ENCODE measurements at regions not wholly inside any gene's neighbourhood (a gene's known extent, or its start where the extent isn't known, plus 50 kb on each side); places are given as distances from the start of the nearest gene placed in this dataset.
"Not testable (repeated sequence)": the region's sequence is repeated elsewhere in the genome, so short reads cannot be mapped to it uniquely, and the experiment has no call there.

DNA sequence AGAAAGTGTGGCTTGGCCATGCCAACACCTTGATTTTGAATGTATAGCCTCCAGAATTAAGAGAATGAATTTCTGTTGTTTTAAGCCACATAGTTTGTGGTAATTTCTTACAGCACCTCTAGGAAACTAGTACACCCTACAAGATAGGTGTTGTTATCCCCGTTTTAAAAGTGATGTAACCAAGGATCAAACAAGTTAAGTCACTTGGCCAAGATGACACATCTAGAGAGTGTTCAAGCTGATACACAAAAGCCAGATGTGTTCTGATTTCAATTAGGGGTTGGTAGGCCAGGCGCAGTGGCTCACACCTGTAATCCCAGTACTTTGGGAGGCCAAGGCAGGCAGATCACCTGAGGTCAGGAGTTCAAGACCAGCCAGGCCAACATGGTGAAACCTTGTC, 396.5 kb upstream of the SOX9 start:
- DNase-seq (ENCODE audit: low spot score) = no peak

- DNase-seq (ENCODE audit: low spot score) = no peak
Observed at GRCh38 chr17:71725811-71726210, 395.0 kb upstream of the SOX9 start.

DNA sequence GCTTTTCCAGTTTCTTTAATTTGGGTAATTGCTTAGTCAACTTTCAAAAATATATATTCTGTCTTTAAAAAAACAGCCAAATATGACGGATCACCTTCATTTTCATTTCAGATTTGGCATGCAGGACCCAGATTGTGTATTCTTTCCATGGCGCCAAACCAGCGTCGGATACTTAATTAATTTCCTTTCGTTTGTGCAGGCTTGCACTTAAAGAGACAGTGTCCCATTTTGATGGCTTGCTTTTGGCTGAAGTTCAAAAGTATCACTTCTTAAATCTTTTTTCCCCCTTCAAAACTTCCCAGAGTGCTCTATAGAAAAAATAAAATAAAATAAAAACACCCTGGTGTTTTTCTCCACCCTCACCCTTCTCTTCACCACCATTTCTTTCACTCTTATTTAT, 394.5 kb upstream of the SOX9 start:
- DNase-seq (ENCODE audit: low spot score) = no peak

DNA sequence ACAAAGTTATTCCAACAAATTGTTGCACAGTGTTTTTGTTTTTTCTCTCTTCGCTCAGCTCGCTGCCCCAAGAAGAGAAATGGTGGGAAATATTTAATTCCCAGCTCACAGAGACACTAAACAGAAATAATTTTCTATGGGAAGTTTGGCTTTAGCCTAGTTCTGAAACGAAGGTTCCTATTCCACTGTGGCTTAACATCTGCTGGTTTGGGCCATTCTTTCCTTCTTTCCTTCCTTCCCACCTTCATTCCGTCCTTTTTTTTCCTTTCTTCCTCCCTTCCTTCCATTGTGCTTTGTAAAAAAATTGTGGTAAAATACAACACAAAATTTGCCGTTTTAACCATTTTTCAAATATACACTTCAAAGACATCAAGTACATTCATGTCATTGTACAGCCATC, 393.5 kb upstream of the SOX9 start:
- no peak for DNase-seq (ENCODE audit: low spot score)

DNA sequence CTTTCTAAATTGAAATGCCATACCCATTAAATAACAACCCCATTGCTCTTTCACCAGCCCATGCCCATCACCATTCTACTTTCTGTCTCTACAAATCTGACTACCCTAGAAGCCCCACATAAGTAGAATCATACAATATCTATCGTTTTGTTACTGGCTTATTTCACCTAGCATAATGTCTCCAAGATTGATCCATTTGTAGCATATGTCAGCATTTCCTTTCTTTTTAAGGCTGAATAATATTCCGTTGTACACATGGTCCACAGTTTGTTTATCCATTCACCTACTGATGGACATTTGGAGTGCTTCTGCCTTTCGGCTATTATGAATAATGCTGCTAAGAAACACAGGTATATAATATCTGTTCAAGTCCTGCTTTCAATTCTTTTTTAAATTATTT, 393.1 kb upstream of the SOX9 start:
- no peak for DNase-seq (ENCODE audit: low spot score)

- DNase-seq (ENCODE audit: low spot score) = no peak
Observed at GRCh38 chr17:71730871-71731270, 389.9 kb upstream of the SOX9 start.

DNA sequence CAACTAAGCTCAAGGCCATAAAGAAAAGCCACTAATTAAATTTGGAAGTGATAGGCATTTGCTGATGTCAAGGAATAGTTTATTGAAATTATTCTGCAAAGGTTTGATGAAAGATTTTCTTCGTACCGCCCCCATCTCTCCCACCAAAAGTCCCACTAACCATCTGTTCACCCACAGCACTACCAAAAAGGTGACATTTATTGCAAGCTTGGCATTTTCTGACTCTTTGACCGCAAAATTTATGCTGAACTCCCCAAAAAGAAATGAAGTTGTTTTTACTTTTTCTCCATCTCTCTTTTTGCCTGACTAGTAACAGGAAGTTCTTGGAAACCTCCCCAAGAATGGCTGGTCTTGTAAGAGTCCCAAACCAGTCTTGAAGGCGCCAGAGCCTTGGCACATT, 384.9 kb upstream of the SOX9 start:
- DNase-seq (ENCODE audit: low spot score) = no peak

DNA sequence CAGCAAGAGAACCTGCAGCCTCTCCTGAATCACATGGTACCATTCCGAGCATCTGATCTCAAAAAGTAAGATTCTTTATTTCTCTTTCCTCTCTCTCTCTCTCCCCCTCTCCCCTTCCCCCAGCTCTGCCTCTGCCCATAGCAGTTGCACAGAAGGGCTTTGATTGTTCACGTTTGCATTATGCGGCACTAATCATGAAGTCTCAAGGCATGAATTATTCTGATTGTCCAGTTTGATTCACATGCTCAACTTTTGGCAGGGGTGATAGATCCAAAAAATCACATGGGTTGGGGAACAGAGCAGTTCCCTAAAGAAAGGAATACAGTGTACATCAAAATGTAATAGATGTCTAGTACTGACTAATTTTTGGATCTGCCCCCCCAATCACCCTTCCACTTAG, 380.0 kb upstream of the SOX9 start:
- DNase-seq (ENCODE audit: low spot score) = no peak

- no peak for DNase-seq (ENCODE audit: low spot score)
Observed at GRCh38 chr17:71741836-71742235, 379.0 kb upstream of the SOX9 start.

DNA sequence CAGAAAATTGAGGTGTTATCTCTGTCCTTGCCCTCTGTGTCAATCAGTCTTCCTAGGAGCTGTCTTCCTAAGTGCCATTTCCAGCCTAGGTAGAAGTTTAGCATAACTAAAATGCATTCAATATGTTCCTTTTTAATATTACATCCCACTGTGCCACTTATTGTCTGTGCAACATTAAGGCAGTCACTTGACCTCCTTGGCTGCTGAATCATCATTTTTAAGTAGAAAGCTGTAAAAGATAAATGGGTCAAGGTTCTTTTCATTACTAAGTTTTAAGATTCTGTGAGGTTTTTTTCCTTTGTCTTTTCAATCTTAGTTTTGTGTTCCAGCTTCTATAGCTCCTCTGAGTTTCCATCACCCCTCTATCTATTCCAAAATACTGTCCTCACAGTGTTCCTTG, 371.9 kb upstream of the SOX9 start:
- no peak for DNase-seq (ENCODE audit: low spot score)

GRCh38 chr17:71753070-71753469, 367.8 kb upstream of the SOX9 start:
- no peak for DNase-seq (ENCODE audit: low spot score)

GRCh38 chr17:71757156-71757555, 363.7 kb upstream of the SOX9 start:
- DNase-seq (ENCODE audit: low spot score) = no peak

GRCh38 chr17:71757956-71758355, 362.9 kb upstream of the SOX9 start:
- DNase-seq (ENCODE audit: low spot score) = no peak

GRCh38 chr17:71759422-71760060, 361.3 kb upstream of the SOX9 start:
- DNase-seq (ENCODE audit: low spot score) = no peak

DNA sequence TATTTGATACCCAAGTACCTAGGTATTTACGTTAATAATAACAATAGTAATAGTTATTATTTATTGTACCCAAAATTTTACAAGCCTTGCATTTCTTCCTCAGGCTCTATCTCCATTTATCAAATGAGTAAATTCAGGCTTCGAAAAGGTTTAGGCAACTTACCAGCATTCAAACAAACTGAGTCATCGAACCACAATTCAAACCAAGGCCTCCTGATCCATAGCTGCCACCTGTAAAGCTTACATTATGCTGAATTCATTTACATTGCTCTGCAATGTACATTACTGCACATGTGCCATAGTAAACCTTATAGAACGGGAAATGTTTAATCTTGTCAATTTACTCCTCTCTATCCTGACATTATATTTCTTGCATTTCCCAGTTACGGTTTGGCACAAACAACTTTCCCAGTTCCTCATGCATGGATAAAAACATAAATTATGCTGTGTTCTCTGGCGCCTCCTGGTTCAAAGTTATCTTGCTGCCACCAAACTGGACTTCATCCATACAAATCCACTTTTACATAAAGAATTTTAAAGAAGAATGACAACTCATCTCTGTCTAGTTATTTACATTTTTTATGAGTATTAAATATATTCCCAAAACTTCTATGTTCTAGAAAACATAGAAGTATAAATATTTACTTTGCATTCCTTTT, 360.6 kb upstream of the SOX9 start:
- no peak for DNase-seq (ENCODE audit: low spot score)

DNA sequence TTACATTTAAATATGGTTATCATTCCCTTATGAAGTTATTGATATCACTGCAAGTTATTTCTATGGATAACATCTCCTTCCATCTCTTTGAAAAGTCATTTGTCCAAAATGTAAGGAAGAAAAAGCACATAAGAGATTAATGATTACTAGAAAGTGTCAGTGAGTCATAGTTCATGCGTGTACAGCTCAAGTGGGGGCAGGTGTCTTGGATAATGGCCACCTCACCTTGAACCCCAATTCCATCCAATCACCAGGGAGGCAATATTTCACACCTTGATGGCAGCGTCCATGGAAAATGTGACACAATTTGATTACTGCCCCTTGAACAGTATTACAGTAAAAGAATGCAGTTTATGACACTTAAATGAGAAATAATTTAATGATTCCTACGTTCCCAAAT, 358.3 kb upstream of the SOX9 start:
- no peak for DNase-seq (ENCODE audit: low spot score)

DNA sequence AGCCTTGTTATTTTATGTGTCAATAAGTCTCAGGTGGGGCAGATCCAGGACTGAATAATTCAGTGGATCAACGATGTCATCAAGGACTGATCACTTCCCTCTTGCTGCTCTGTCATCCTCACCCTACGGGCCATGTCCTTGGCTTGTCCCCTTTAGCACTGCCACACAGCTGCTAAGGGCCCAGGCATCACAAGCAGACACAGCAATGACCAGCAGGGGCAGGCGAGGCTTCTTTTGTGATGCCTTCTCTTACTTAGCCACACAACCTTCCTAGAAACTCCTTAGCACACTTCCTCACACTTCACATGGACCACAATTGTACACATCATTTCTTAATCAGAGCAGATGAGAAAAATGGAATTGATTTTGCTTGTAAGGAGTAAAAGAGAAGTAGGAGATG, 356.3 kb upstream of the SOX9 start:
- peak; percentile 52 for DNase-seq (ENCODE audit: low spot score)

DNA sequence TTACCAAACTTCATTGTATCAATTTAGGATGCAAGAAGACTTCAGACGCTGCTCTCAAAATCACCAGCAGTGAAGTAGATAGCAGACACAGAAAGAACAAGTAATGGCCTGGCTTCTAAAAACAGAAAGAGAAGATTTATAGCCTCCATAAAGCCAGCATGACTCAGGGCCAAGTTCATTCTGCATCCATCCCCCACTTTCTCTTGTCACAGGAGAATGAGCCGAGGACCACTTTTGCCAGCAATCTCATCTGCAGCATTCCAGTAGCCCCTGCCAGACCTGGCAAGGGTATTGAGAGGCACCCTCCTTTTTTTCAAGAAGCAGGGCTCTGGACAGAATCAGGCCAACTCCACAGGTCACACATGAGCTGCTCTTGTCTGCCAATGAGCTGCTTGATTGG, 355.4 kb upstream of the SOX9 start:
- no peak for DNase-seq (ENCODE audit: low spot score)

DNA sequence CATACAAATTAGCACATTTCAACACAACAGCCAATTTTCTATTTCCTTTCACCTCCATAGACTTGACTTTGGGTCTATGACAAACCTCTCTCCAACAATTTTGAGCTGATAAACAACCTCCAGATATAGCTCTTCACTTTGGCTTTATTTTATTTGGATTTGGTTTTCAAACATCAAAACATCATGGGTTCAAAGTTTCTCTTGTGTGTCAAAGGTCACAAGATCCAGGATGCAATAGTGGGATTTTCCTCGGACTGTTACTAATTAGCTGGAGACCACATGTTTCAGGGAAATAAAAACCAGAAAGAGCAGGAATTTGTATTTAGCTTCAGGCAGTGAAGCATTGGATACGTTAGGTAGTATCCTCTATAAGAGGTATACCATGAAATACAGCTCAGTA, 351.0 kb upstream of the SOX9 start:
- no peak for DNase-seq (ENCODE audit: low spot score)

DNA sequence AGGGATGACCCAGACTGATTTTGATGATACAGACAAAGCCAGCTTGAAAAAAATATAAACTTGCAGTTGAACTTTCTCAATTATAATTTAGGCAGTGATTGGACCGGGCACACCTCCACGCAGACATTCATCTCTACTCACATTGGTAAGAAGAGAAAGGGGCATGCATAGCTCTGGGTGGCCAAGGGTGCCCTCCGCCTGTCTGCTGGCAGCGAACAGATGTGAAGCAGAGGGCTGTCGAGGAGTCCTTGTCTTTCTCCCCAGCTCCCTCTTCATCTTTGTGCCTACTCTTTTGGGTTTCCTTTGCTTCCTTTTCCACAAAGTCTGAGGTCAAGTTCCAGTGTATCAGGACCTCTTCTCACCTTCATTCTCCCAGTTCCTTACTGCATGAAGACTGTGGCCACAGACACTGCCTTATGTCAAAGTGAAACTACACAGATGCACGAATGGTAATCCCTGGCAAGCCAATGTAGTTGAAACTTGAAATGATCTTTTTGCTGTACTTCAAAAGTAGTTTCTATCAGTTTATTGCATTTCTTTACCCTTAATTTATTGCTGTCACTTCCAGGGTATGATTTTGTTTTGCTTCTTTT, 343.7 kb upstream of the SOX9 start:
- DNase-seq (ENCODE audit: low spot score) = no peak

- DNase-seq (ENCODE audit: low spot score) = no peak
Observed at GRCh38 chr17:71779482-71779881, 341.3 kb upstream of the SOX9 start.

- no peak for DNase-seq (ENCODE audit: low spot score)
Observed at GRCh38 chr17:71780596-71780995, 340.2 kb upstream of the SOX9 start.

DNA sequence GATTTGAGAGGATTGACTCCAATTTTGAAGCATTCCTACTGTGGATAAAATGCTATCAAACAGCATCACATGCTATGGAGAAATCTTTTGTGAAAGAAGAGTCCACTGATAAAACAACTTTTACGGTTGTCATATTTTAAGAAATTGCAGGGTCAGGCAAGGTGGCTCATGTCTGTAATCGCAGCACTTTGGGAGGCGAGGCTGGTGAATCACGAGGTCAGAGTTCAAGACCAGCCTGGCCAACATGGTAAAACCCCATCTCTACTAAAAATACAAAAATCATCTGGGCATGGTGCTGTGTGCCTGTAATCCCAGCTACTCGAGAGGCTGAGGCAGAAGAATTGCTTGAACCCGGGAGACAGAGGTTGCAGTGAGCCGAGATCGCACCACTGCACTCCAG, 338.8 kb upstream of the SOX9 start:
- DNase-seq (ENCODE audit: low spot score) = not testable (repeated sequence)

- DNase-seq (ENCODE audit: low spot score) = no peak
Observed at GRCh38 chr17:71790791-71791190, 330.0 kb upstream of the SOX9 start.
